ENCODE measurements at regions not wholly inside any gene's neighbourhood (a gene's known extent, or its start where the extent isn't known, plus 50 kb on each side); places are given as distances from the start of the nearest gene placed in this dataset.
"Not testable (repeated sequence)": the region's sequence is repeated elsewhere in the genome, so short reads cannot be mapped to it uniquely, and the experiment has no call there.

- FAIRE-seq: no peak
- no peak for DNase-seq (ENCODE audit: low spot score)
Measured at GRCh38 chr2:111250448-111251030, 129.8 kb downstream of the BCL2L11 start.

- DNase-seq (ENCODE audit: low spot score): no peak
- no peak for FAIRE-seq
Measured at GRCh38 chr2:111251711-111252110, 131.0 kb downstream of the BCL2L11 start.

GRCh38 chr2:111252436-111252835 lies 131.7 kb downstream of the BCL2L11 start:
- DNase-seq (ENCODE audit: low spot score) (no peak), FAIRE-seq (no peak)

- DNase-seq (ENCODE audit: low spot score); FAIRE-seq: not testable (repeated sequence)
Measured at GRCh38 chr2:111254916-111255315, 134.2 kb downstream of the BCL2L11 start.

- not testable (repeated sequence) for FAIRE-seq; DNase-seq (ENCODE audit: low spot score)
Measured at GRCh38 chr2:111256628-111257027, 135.9 kb downstream of the BCL2L11 start.

GRCh38 chr2:111257607-111258006 lies 136.9 kb downstream of the BCL2L11 start:
- not testable (repeated sequence) for DNase-seq (ENCODE audit: low spot score); FAIRE-seq

GRCh38 chr2:111258318-111258717 lies 137.6 kb downstream of the BCL2L11 start:
- not testable (repeated sequence) for FAIRE-seq; DNase-seq (ENCODE audit: low spot score)

- not testable (repeated sequence) for DNase-seq (ENCODE audit: low spot score); FAIRE-seq
Measured at GRCh38 chr2:111262627-111263379, 142.1 kb downstream of the BCL2L11 start.

GRCh38 chr2:111263380-111264017 lies 142.8 kb downstream of the BCL2L11 start:
- not testable (repeated sequence) for FAIRE-seq; DNase-seq (ENCODE audit: low spot score)

GRCh38 chr2:111264956-111265355 lies 144.2 kb downstream of the BCL2L11 start:
- not testable (repeated sequence) for FAIRE-seq; DNase-seq (ENCODE audit: low spot score)

GRCh38 chr2:111266556-111266955 lies 145.8 kb downstream of the BCL2L11 start:
- not testable (repeated sequence) for DNase-seq (ENCODE audit: low spot score); FAIRE-seq

GRCh38 chr2:111267038-111267437 lies 146.3 kb downstream of the BCL2L11 start:
- not testable (repeated sequence) for FAIRE-seq

GRCh38 chr2:111269761-111270323 lies 149.1 kb downstream of the BCL2L11 start:
- not testable (repeated sequence) for FAIRE-seq; DNase-seq (ENCODE audit: low spot score)

More at GRCh38 chr2:111267038-111267437, 146.3 kb downstream of the BCL2L11 start:
- DNase-seq (ENCODE audit: low spot score): not testable (repeated sequence)

GRCh38 chr2:111270569-111270968 lies 149.9 kb downstream of the BCL2L11 start:
- DNase-seq (ENCODE audit: low spot score): not testable (repeated sequence)

GRCh38 chr2:111271647-111272304 lies 151.1 kb downstream of the BCL2L11 start:
- not testable (repeated sequence) for DNase-seq (ENCODE audit: low spot score); FAIRE-seq

More at GRCh38 chr2:111270569-111270968, 149.9 kb downstream of the BCL2L11 start:
- FAIRE-seq: not testable (repeated sequence)

GRCh38 chr2:111273007-111273406 lies 152.3 kb downstream of the BCL2L11 start:
- DNase-seq (ENCODE audit: low spot score); FAIRE-seq: not testable (repeated sequence)

GRCh38 chr2:111275047-111275853 lies 154.5 kb downstream of the BCL2L11 start:
- FAIRE-seq; DNase-seq (ENCODE audit: low spot score): not testable (repeated sequence)

GRCh38 chr2:111275854-111276171 lies 155.1 kb downstream of the BCL2L11 start:
- FAIRE-seq: not testable (repeated sequence)

GRCh38 chr2:111278133-111278532 lies 157.4 kb downstream of the BCL2L11 start:
- not testable (repeated sequence) for FAIRE-seq; DNase-seq (ENCODE audit: low spot score)

More at GRCh38 chr2:111275854-111276171, 155.1 kb downstream of the BCL2L11 start:
- DNase-seq (ENCODE audit: low spot score): not testable (repeated sequence)

GRCh38 chr2:111280709-111281286 lies 160.1 kb downstream of the BCL2L11 start:
- DNase-seq (ENCODE audit: low spot score): not testable (repeated sequence)
- peak; percentile 44 for FAIRE-seq
